IMR-90 (cell line): ENCODE measurements at regions not wholly inside any gene's neighbourhood (a gene's known extent, or its start where the extent isn't known, plus 50 kb on each side); places are given as distances from the start of the nearest gene placed in this dataset.
"Not testable (repeated sequence)": the region's sequence is repeated elsewhere in the genome, so short reads cannot be mapped to it uniquely, and the experiment has no call there.

ENCODE experiments used
- ATAC-seq: fragments of 200-7000 bp; cut with Tn5 transposase; 2 replicates; pipeline ENCODE4 v1.9.1; 2020; ENCODE audit warnings: low read depth, mild to moderate bottlenecking, moderate library complexity
- BruUV-seq: library from RNA; stranded (reverse); fragments of 400-500 nt; replicated peaks from 2 replicates; lab custom pipeline; 2021; lab: Mats Ljungman, UMichigan
- CTCF ChIA-PET: fragments of 300-600 bp; formaldehyde crosslinking; extraction: SDS; loops from one replicate; lab custom pipeline; 2021; ENCODE audit warnings: antibody characterized with exemption; lab: Yijun Ruan, JAX
- POLR2A ChIA-PET: fragments of 300-600 bp; sonication (Branson Sonifier 250); formaldehyde crosslinking; loops from one replicate; lab custom pipeline; 2022; ENCODE audit warnings: antibody characterized with exemption; ENCODE audit not compliant: unreplicated experiment; lab: Charles Lee
- DNase-seq: peaks from one replicate; pipeline ENCODE4 v3.0.0; 2013
- H2AFZ ChIP-seq: replicated peaks from 2 replicates; pipeline ENCODE3; 2013; ENCODE audit warnings: low read length, mild to moderate bottlenecking; ENCODE audit not compliant: poor library complexity
- H2AK5ac ChIP-seq: 2 replicates; pipeline ENCODE4 v1.6.1; 2013; ENCODE audit warnings: low read depth, low read length, inconsistent platforms
- H2AK9ac ChIP-seq: replicated peaks from 2 replicates; pipeline ENCODE3; 2013; ENCODE audit warnings: mild to moderate bottlenecking, low read depth, low read length, moderate library complexity; ENCODE audit not compliant: poor library complexity
- H2BK120ac ChIP-seq: 2 replicates; pipeline ENCODE4 v1.6.1; 2013; ENCODE audit warnings: low read depth, low read length, inconsistent platforms
- H2BK15ac ChIP-seq: 3 replicates; pipeline ENCODE4 v1.6.1; 2013; ENCODE audit warnings: low read depth, low read length, inconsistent platforms
- H2BK20ac ChIP-seq: 2 replicates; pipeline ENCODE4 v1.6.1; 2013; ENCODE audit warnings: low read depth, mild to moderate bottlenecking, inconsistent platforms, low read length, moderate library complexity
- H2BK5ac ChIP-seq: 2 replicates; pipeline ENCODE4 v1.6.1; 2013; ENCODE audit warnings: mild to moderate bottlenecking, low read depth, low read length, inconsistent platforms; ENCODE audit not compliant: poor library complexity, severe bottlenecking
- H3K14ac ChIP-seq: replicated peaks from 2 replicates; pipeline ENCODE4 v1.6.1; 2013; ENCODE audit warnings: low read depth, low read length, inconsistent platforms
- H3K18ac ChIP-seq: 2 replicates; pipeline ENCODE4 v1.6.1; 2013; ENCODE audit warnings: low read depth, low read length, control low read depth
- H3K23ac ChIP-seq: 2 replicates; pipeline ENCODE4 v1.6.1; 2013; ENCODE audit warnings: low read depth, low read length, inconsistent platforms
- H3K27ac ChIP-seq: 2 replicates; pipeline ENCODE4 v1.5.1; 2013; ENCODE audit warnings: mild to moderate bottlenecking, control low read depth, low read length; ENCODE audit not compliant: insufficient read depth
- H3K27me3 ChIP-seq: 2 replicates; pipeline ENCODE4 v1.6.1; 2013; ENCODE audit warnings: low read length; ENCODE audit not compliant: control insufficient read depth, insufficient read depth
- H3K36me3 ChIP-seq: 2 replicates; pipeline ENCODE4 v1.6.1; 2013; ENCODE audit warnings: low read length, mixed read lengths; ENCODE audit not compliant: control insufficient read depth, insufficient read depth
- H3K4ac ChIP-seq: 2 replicates; pipeline ENCODE4 v1.6.1; 2013; ENCODE audit warnings: low read depth, low read length, inconsistent platforms
- H3K4me1 ChIP-seq: 2 replicates; pipeline ENCODE4 v1.6.1; 2013; ENCODE audit warnings: low read length, mixed read lengths; ENCODE audit not compliant: control insufficient read depth, insufficient read depth
- H3K4me2 ChIP-seq: 2 replicates; pipeline ENCODE4 v1.6.1; 2013; ENCODE audit warnings: low read depth, mild to moderate bottlenecking, control low read depth, low read length, moderate library complexity
- H3K4me3 ChIP-seq: 2 replicates; pipeline ENCODE4 v1.5.1; 2013; ENCODE audit warnings: low read depth, mild to moderate bottlenecking, control low read depth, low read length, moderate library complexity; ENCODE audit not compliant: insufficient read depth
- H3K56ac ChIP-seq: 2 replicates; pipeline ENCODE4 v1.6.1; 2013; ENCODE audit warnings: low read length, inconsistent platforms; ENCODE audit not compliant: insufficient read depth; ENCODE audit errors: extremely low read depth
- H3K79me1 ChIP-seq, 2 experiments: 2 replicates each; pipeline ENCODE4 v1.6.1; 2013; ENCODE audit warnings: low read length in 2 of 2, inconsistent platforms in 1 of 2, low read depth in 1 of 2
- H3K9ac ChIP-seq: 2 replicates; pipeline ENCODE4 v1.6.1; 2013; ENCODE audit warnings: low read depth, low read length, control low read depth
- H3K9me1 ChIP-seq: 2 replicates; pipeline ENCODE4 v1.6.1; 2013; ENCODE audit warnings: low read length, inconsistent platforms; ENCODE audit not compliant: insufficient read depth
- H3K9me3 ChIP-seq: 2 replicates; pipeline ENCODE4 v1.6.1; 2013; ENCODE audit warnings: low read length; ENCODE audit not compliant: control insufficient read depth, insufficient read depth
- H4K20me1 ChIP-seq: 2 replicates; pipeline ENCODE4 v1.6.1; 2013; ENCODE audit warnings: low read length, inconsistent platforms; ENCODE audit not compliant: insufficient read depth
- H4K5ac ChIP-seq: 2 replicates; pipeline ENCODE4 v1.6.1; 2013; ENCODE audit warnings: mild to moderate bottlenecking, low read depth, low read length, control low read depth
- H4K8ac ChIP-seq, 2 experiments: 2 replicates each; pipeline ENCODE4 v1.6.1; 2013; ENCODE audit warnings: low read depth in 2 of 2, low read length in 2 of 2, control low read depth in 1 of 2, inconsistent platforms in 1 of 2
- H4K91ac ChIP-seq: 2 replicates; pipeline ENCODE4 v1.6.1; 2013; ENCODE audit warnings: low read depth, low read length, inconsistent platforms; ENCODE audit not compliant: insufficient read depth
- BHLHE40 ChIP-seq: fragments of 150-350 bp; IDR thresholded peaks from 2 replicates; pipeline ENCODE4 v1.6.1; 2016; ENCODE audit warnings: mild to moderate bottlenecking, low read depth, low read length
- CEBPB ChIP-seq: IDR thresholded peaks from 2 replicates; pipeline ENCODE4 v1.6.1; 2012; ENCODE audit warnings: low read depth, low read length, improper control_type of control experiment
- CHD1 ChIP-seq: IDR thresholded peaks from 2 replicates; pipeline ENCODE4 v1.6.1; 2012; ENCODE audit warnings: low read depth, low read length, improper control_type of control experiment
- MXI1 ChIP-seq: IDR thresholded peaks from 2 replicates; pipeline ENCODE4 v1.6.1; 2012; ENCODE audit warnings: low read depth, mild to moderate bottlenecking, low read length, moderate library complexity, borderline replicate concordance
- NFE2L2 ChIP-seq: fragments of 150-350 bp; IDR thresholded peaks from 2 replicates; pipeline ENCODE4 v1.6.1; 2016; ENCODE audit warnings: low read depth, mild to moderate bottlenecking, low read length
- POLR2A ChIP-seq: IDR thresholded peaks from 2 replicates; pipeline ENCODE4 v1.6.1; 2012; ENCODE audit warnings: mild to moderate bottlenecking, low read depth, low read length
- RAD21 ChIP-seq: IDR thresholded peaks from 2 replicates; pipeline ENCODE4 v1.6.1; 2012; ENCODE audit warnings: low read length, improper control_type of control experiment
- RCOR1 ChIP-seq: IDR thresholded peaks from 2 replicates; pipeline ENCODE4 v1.6.1; 2012; ENCODE audit warnings: mild to moderate bottlenecking, low read length, improper control_type of control experiment; ENCODE audit not compliant: insufficient replicate concordance
- WGBS, 2 experiments: methylation state at CpG; one replicate each; pipeline versions ENCODE4 v1.1.5 to v1.1.7; 2013; ENCODE audit warnings: missing lambda C conversion rate in 2 of 2; ENCODE audit not compliant: insufficient read length in 1 of 2; ENCODE audit errors: extremely low coverage in 2 of 2; 5-methylcytosine and 5-hydroxymethylcytosine counted together
- dilution Hi-C: fragments of 300-500 bp; cut with HindIII; formaldehyde crosslinking; loops from one replicate; pipeline ENCODE4 v1.14.3; 2018; ENCODE audit warnings: low sequenced_read_pairs; ENCODE audit not compliant: unreplicated experiment
- in situ Hi-C: fragments of 300-500 bp; cut with MboI; formaldehyde crosslinking; loops from 3 replicates; pipeline ENCODE4 v1.14.3; 2019; ENCODE audit warnings: low sequenced_read_pairs, inconsistent platforms, mixed read lengths
- intact Hi-C: fragments of 100-400 bp; cut with micrococcal nuclease; formaldehyde crosslinking; loops from 2 replicates; pipeline ENCODE4 v1.10.0; 2022

DNA sequence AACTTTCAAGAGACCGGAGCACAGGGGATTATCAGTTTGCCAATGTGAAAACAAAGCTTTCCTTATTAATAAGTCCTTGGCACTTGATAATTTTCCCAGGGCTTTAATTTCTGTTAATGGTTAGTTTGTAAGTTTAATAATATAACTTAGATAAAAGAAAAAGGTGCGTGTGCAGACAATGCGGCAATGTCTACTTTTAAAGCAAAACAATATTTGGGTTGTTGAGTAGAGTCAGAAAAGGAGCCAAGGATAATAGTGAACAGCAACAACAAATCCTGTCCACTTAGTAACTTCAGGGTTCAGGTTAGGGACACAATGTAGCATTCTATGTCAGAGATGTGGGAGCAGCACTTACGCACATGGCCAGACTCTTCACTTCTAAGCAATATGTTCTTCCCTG, 469.6 kb upstream of the NFIA start:
- CTCF ChIA-PET: no interaction called here

DNA sequence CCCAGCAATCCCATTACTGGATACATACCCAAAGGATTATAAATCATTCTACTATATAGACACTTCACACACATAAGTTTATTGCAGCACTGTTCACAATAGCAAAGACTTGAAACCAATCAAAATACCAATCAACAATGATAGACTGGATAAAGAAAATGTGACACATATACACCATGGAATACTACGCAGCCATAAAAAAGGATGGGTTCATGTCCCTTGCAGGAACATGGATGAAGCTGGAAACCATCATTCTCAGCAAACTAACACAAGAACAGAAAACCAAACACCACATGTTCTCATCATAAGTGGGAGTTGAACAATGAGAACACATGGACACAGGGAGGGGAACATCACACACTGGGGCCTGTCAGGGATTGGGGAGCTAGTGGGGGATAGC, 475.4 kb upstream of the NFIA start:
- CTCF ChIA-PET, H3K18ac ChIP-seq, H2BK20ac ChIP-seq: not testable (repeated sequence)

More for the DNA sequence above, 469.6 kb upstream of the NFIA start:
- Histone ChIP-seq H3K9ac (no peak overlapping the region), H3K27me3 (no peaks in the 10 kb centered on the region), H3K4me2 (no peak overlapping the region), H2BK120ac (no peak overlapping the region), H3K9me3 (peaks cover 2% of the 10 kb centered on the region; the same call in 1 of the 2 replicates), H3K18ac (no peak overlapping the region), H2AFZ (no peak overlapping the region), H4K8ac (no peak overlapping the region), H3K23ac (no peak overlapping the region), H2BK20ac (no peak overlapping the region), H3K14ac (no peak overlapping the region), H3K9me1 (no peaks in the 10 kb centered on the region), H2AK9ac (no peak overlapping the region), H3K4me1 (no peaks in the 10 kb centered on the region), H3K79me1 (no peaks in the 10 kb centered on the region), H2AK5ac (no peak overlapping the region), H2BK5ac (no peak overlapping the region), H4K20me1 (no peaks in the 10 kb centered on the region), H3K56ac (no peak overlapping the region), H3K4ac (no peak overlapping the region), H4K5ac (no peak overlapping the region), H3K27ac (no peak overlapping the region), H4K91ac (no peak overlapping the region), H2BK15ac (no peak overlapping the region), H3K4me3 (no peak overlapping the region), H3K36me3 (no peaks in the 10 kb centered on the region)
- in situ Hi-C loops (no loop called here), dilution Hi-C loops (no loop called here), intact Hi-C loops (no loop called here)
- POLR2A ChIA-PET: no interaction called here
- WGBS, 2 experiments: no CpG with 5 or more reads among the region's 4 CpGs
- TF ChIP-seq RAD21: no peak
- no peak for TF ChIP-seq NFE2L2
- TF ChIP-seq BHLHE40: no peak
- no peak for TF ChIP-seq POLR2A
- TF ChIP-seq MXI1: no peak
- no peak for TF ChIP-seq CEBPB
- TF ChIP-seq RCOR1: no peak
- no peak for TF ChIP-seq CHD1
- ATAC-seq: no peak
- no peak for DNase-seq
- BruUV-seq: no TSS peak

More for the DNA sequence above, 475.4 kb upstream of the NFIA start:
- H3K14ac ChIP-seq, H2AK5ac ChIP-seq, H3K4me3 ChIP-seq, dilution Hi-C loops, POLR2A ChIA-PET, H4K8ac ChIP-seq, H3K4ac ChIP-seq, H2AFZ ChIP-seq, H3K9ac ChIP-seq, H2AK9ac ChIP-seq, H4K20me1 ChIP-seq, DNase-seq, H3K79me1 ChIP-seq, BruUV-seq, H4K91ac ChIP-seq, ATAC-seq, in situ Hi-C loops, H2BK5ac ChIP-seq, H3K4me1 ChIP-seq, intact Hi-C loops, H2BK15ac ChIP-seq, H3K9me1 ChIP-seq, H3K36me3 ChIP-seq, H3K4me2 ChIP-seq, H4K5ac ChIP-seq, H3K23ac ChIP-seq, H3K27ac ChIP-seq, H3K56ac ChIP-seq, H3K27me3 ChIP-seq, H3K9me3 ChIP-seq, H2BK120ac ChIP-seq: not testable (repeated sequence)
- no CpG with 5 or more reads among the region's 1 CpG for WGBS, 2 experiments
